DMS 273 (cell line): ENCODE measurements at regions not wholly inside any gene's neighbourhood (a gene's known extent, or its start where the extent isn't known, plus 50 kb on each side); places are given as distances from the start of the nearest gene placed in this dataset.
"Not testable (repeated sequence)": the region's sequence is repeated elsewhere in the genome, so short reads cannot be mapped to it uniquely, and the experiment has no call there.

Source experiments
- DNase-seq: peaks from one replicate; lab custom pipeline; 2025; ENCODE audit not compliant: unreplicated experiment; lab: John Stamatoyannopoulos, UW

DNA sequence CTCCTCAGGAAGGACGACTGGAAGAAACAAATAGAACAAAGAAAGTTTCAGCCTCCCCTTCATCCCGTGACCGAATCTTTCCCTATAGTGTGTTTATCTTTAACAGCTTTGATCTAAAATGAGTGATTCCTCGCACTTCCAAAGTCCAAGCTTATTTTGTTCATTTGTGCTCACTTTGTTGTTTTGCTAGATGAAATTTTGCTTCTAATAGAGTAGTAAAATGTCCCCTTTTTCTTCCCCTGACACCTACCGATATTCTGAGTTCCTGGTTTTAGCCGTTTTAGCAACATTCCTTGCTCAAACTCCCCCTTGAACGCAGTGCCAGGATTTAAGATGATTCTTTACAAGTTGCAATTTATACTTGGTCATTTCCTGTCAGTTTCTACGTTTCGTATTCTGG is 204.2 kb downstream of the FGF9 start:
- DNase-seq = no peak

DNA sequence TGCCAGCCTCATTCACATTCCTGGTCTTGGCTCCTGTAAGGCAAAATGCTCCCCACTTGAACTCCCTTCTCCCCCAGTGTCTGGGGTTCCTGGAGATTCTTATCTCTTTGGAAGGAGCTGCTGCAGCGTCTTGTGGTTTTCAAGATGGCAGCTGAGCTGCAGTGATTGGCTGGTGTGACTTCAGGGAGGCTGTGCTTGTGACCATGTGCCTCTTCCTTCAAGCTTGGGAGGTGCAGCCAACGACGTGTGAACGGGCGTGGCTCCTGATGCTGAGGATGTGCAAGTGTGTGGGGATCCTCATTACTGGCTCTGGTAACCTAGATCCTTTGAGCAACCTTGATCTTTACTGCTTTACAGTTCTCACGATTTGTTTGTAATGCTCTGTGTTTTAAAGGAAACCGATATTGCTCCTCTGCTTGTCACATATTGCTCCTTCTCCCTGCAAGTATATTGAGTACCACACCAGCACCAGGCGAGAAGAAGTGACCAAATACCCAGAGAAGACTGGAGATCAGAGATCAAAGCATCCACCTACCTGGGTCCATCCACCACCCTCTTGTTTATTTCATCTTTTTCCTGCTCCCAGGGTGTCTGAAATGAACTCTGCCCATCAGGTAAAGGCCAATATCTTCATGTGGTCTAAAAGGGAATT is 208.5 kb downstream of the FGF9 start:
- no peak for DNase-seq

DNA sequence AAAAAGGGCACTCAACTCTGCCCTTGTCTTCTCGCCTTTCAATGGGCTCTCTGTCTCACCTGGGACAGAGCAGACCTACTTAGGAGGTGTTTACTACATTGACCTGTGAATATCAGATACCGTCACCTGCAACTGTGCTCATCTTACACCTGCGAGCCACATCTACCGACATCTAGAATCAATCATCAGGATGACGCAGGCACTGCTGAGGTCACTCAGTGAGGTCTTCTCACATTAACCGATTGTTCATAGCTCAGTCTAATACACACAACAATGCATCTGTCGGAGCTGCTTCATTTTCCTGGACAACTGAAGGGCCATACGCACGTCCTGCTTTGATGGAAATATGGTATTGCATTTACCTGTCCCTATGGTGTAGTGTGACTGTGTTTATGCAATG is 211.9 kb downstream of the FGF9 start:
- no peak for DNase-seq

GRCh38 chr13:21883713-21884112 is 212.8 kb downstream of the FGF9 start:
- DNase-seq = no peak

DNA sequence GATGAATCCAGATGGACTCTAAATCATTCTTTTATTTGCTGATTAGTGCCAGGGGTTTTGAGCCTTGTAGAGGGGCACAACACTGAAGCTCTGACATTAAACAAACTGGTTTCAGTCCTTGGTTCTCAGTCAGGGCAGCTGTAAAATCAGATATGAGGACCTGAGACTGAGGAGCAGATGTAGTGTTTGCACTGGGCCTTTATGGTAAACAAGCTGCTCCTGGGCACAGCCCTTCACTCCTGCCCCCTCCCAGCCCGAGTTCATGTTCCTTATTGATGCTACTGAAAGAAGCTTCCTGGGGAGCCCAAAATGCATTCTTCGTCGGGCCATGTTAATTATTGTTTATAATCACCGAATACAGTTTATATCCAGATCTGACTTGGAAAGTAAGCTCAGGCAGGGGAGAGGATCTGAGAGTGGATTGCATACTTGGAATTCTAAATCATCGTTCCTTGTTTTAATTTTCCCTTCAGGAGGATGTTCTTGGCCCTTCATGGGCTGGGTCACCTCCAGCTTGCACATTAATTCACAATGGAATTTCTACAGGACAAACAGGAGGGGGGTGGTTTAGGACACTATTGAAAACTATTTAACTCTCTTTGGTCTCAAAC is 213.5 kb downstream of the FGF9 start:
- DNase-seq = no peak

GRCh38 chr13:21884965-21885567 is 214.2 kb downstream of the FGF9 start:
- no peak for DNase-seq

DNA sequence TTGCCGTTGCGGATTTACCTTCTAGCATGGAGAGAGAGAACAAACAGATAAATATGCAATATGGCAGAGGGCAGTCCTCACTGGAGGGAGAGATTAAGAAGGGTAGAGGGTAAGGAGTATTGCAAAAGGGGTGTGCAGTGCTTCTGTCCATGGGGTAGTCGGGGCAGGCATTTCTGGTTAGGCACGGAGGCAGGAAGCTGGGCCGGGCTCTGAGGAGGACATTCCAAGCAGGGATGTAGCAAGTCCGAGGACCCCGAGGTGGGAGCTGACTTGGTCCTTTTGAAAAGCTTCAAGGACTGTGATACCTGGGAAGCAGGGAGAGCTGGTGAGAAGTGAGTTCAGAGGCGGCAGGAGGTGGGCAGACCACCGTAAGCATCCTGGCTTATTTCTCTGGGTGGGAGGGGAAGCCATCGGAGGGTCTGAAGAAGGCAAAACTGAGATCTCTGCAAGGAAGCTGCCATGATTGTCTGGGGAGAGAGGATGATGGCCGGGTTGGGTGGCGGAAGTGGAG is 214.9 kb downstream of the FGF9 start:
- DNase-seq = no peak

- no peak for DNase-seq
Measured at GRCh38 chr13:21889651-21890050, 218.8 kb downstream of the FGF9 start.

- DNase-seq = not testable (repeated sequence)
Measured at GRCh38 chr13:21890220-21890619, 219.3 kb downstream of the FGF9 start.

DNA sequence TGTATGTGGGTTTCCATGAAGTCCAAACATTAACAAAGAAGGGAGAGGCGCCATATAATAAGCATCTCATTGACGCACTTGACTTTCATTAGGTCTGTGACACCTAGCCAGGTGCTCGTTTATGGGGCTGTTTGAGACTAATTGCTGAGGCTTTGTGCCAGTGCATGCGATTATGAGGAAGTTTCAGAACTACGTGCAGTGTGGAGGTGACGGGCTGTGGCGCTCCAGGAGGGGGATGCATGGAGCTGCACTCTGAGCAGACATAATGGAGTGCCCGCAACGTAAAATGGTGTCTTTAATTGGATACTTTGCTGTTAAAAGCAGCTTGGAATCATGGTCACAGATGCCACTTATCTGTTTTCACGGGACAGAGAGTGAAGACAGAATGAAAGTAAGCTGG is 223.2 kb downstream of the FGF9 start:
- DNase-seq = no peak

DNA sequence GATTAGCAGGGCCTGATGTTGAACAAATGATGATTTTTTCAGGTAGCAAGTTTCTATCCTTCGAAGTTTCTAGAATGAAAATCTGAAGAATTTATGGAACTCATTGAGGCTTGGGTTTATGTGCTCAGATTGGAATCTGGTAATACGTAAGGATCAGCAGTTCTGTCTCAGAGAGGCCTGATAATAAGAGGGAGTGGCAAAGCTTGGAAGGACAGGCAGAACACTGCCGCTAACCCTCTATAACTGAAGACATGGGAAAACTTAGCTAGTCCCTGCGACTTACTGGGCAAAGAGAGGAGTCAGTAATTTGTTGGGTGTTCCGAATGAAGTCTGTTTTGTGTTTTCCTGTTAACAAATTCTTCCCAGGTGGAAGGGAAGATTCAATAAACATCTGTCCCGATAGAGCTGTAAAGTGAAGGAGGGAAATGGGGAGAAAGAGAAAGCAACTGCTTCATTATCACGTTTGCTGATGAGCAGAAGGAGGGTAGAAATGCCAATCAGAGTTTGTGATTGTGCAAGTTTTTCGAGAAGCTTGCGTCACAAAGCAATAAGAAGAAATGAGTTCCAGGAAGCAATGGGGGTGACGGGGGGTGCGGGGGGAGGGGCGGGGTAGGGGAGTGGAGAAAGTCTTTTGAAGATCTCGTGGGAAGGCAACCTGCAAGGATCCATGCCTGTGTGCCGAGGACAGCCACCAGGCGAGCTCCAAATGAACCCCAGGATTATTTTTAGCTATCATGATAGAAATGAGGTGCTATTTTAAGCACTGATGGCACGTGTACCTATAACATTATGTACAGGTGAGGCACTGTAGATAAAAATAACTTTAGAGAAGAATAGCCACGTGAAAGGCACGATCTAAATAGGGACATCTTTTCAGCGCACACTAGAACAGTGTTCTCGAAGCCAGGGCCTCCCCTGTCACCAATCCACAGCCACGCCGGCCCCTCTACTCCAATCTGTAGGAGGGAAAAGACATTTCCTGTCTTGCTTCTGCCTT is 224.1 kb downstream of the FGF9 start:
- no peak for DNase-seq

DNA sequence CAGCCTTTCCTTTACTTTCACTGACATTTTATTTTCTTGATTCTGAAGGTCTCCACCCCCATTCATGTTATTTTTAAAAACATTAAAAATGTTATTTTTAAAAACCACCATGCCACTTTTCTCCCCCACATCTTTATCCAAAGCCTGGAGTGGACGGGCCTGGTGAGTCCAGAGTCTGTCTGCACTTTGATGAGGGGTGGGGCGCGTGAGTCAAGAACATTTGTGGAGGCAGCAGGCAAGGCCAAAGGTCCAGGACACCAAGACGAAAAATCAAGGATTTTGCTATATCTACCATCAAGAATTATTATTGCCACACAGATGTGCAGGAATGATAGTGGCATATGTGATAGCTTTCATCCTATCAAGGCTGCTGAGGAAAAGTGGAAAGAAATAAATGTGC is 224.9 kb downstream of the FGF9 start:
- no peak for DNase-seq

GRCh38 chr13:21897161-21897560 is 226.3 kb downstream of the FGF9 start:
- DNase-seq = no peak

DNA sequence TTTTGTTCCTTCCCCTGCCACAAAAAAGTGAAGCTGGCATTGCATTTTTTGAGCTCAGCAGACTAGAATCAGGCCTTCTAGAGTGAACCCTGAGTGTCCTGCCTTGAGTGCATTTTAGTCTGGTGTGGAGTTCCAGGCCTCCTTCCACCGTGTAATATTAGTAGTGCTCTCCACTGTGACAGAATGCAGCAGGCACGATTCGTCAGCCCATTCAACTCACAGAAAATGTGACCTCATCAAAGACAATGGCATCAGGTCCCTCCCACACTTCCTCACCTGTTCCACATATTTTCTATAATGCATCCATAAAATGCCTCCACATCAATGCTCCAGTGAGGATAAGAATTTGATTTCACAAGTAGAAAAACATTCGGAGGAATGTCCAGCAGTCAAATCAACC is 227.6 kb downstream of the FGF9 start:
- no peak for DNase-seq

DNA sequence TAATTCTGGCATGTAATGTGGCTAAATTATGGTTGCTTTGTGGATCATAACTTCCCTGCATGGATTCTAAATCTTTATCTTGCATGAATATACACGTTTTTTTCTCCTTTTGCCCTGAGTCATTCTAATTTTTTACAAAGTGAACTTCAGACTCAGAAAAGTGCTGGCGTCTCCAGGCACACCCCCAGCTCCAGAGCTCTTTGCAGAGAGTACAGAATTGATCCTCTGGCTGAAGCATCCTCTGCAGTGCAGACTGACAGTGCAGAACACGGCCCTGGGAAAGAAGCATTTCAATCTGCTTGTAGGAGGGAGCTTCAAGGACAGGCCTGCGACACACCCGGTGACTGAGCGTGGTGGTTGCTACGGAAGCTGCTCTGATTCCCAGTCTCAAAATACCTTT is 228.1 kb downstream of the FGF9 start:
- no peak for DNase-seq

DNA sequence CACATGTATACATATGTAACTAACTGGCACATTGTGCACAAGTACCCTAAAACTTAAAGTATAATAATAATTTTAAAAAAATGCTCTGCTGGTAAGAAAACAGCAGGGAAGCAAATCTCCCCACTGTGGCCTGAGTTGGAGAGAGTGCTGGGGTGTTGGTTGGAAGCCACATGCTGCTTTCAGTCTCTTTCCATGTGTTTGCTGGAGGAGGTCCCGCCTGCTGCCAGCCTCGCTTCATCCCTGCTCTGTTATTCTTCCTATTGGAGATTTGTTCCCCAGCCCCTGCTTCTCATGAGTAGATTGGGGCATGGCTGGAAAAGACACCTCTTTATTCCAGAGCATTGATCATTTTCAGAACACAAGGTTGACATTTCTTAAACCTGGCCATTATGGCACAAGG is 230.5 kb downstream of the FGF9 start:
- DNase-seq = no peak

DNA sequence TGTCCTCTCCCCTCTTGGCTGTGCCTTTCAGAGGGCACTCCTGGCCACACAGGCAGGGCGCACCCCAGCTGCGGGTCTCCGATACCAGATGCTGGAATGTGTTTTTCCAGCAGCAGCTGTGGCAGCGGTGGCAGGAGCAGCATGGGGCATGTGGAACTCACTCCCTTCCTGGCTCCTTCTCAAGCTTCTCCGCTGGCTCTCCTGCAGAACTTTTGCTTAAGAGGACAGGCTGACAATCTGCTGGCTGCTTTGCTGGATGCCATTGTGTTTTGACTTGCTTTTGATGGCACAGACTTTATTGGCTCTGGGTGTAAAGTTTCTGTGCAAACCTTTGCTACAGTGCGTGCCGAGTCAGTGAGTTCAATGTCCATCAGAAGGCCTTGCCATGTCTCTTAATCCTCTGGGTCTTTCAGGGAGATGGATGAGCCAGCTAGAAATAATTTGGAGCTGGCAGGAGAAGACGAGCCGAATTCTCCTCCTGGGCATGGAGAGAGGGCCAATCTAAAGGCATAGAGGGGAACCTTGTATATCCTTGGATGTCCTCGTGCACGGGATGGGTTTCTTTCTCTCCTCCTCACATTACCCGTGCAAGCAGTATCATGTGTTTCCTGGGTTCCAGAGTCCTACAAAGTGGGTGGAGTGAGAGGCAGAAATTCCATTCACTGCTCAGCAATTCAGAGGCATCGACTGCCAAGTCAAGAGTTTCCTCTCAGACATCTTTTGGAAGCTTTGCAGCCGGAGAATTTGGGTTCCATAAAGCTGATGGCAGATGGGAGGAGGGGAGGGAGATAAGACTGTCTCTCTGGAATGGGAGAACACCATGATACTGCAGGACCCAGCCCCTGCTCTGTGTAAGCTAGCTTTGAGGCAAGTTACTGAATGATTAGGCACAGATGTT is 231.2 kb downstream of the FGF9 start:
- no peak for DNase-seq

GRCh38 chr13:21902709-21903098 is 231.8 kb downstream of the FGF9 start:
- no peak for DNase-seq

- no peak for DNase-seq
Measured at GRCh38 chr13:21905486-21905885, 234.6 kb downstream of the FGF9 start.

DNA sequence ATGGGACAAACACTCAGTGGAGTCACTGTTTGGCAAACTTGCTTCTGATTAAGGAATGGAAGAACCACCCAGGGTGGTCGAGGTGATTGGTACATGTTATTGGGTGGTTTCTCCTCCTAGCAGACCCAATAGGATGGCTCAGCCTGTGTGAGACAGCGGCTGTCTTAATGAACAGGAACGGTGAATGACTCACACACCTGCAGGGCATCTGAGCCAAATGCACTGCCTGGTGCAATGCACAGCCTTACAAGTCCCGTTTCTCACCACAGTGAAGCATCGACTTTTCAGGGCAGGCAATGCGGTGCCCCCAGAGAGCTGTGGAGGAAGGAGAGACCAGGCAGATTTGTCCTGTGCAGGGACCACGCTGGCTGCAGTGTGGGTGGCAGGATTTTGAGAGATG is 238.5 kb downstream of the FGF9 start:
- no peak for DNase-seq
